GM19351 (cell line): ENCODE measurements at regions not wholly inside any gene's neighbourhood (a gene's known extent, or its start where the extent isn't known, plus 50 kb on each side); places are given as distances from the start of the nearest gene placed in this dataset.
"Not testable (repeated sequence)": the region's sequence is repeated elsewhere in the genome, so short reads cannot be mapped to it uniquely, and the experiment has no call there.

Source experiments
- ATAC-seq: cut with Tn5 transposase; IDR thresholded peaks from one replicate; pipeline ENCODE4 v1.9.1; 2021; ENCODE audit warnings: mild to moderate bottlenecking, moderate library complexity; ENCODE audit not compliant: unreplicated experiment

- not testable (repeated sequence) for ATAC-seq
Measured at GRCh38 chr9:42325142-42325541, 141.7 kb downstream of the SPATA31A6 start.

GRCh38 chr9:42325561-42325960, 142.1 kb downstream of the SPATA31A6 start:
- ATAC-seq = not testable (repeated sequence)

- not testable (repeated sequence) for ATAC-seq
Measured at GRCh38 chr9:42326482-42326881, 143.0 kb downstream of the SPATA31A6 start.

- ATAC-seq = not testable (repeated sequence)
Measured at GRCh38 chr9:42335342-42335741, 151.9 kb downstream of the SPATA31A6 start.

- ATAC-seq = not testable (repeated sequence)
Measured at GRCh38 chr9:42335984-42336657, 152.7 kb downstream of the SPATA31A6 start.

GRCh38 chr9:42338275-42338674, 154.8 kb downstream of the SPATA31A6 start:
- not testable (repeated sequence) for ATAC-seq

GRCh38 chr9:42339671-42340434, 156.4 kb downstream of the SPATA31A6 start:
- not testable (repeated sequence) for ATAC-seq

- ATAC-seq = not testable (repeated sequence)
Measured at GRCh38 chr9:42340435-42340723, 156.9 kb downstream of the SPATA31A6 start.

GRCh38 chr9:42341860-42342259, 158.4 kb downstream of the SPATA31A6 start:
- ATAC-seq = not testable (repeated sequence)

- ATAC-seq = not testable (repeated sequence)
Measured at GRCh38 chr9:42342297-42342696, 158.8 kb downstream of the SPATA31A6 start.

GRCh38 chr9:42344508-42344907, 161.0 kb downstream of the SPATA31A6 start:
- not testable (repeated sequence) for ATAC-seq

- ATAC-seq = not testable (repeated sequence)
Measured at GRCh38 chr9:42346916-42347315, 163.5 kb downstream of the SPATA31A6 start.

GRCh38 chr9:42349181-42349580, 165.7 kb downstream of the SPATA31A6 start:
- not testable (repeated sequence) for ATAC-seq

GRCh38 chr9:42350412-42350811, 167.0 kb downstream of the SPATA31A6 start:
- not testable (repeated sequence) for ATAC-seq

GRCh38 chr9:42357604-42358373, 174.3 kb downstream of the SPATA31A6 start:
- ATAC-seq = not testable (repeated sequence)

GRCh38 chr9:42358626-42359247, 175.3 kb downstream of the SPATA31A6 start:
- not testable (repeated sequence) for ATAC-seq

GRCh38 chr9:42364410-42365243, 181.2 kb downstream of the SPATA31A6 start:
- ATAC-seq = not testable (repeated sequence)

GRCh38 chr9:42365244-42365945, 181.9 kb downstream of the SPATA31A6 start:
- peak; percentile 91 for ATAC-seq

- ATAC-seq = not testable (repeated sequence)
Measured at GRCh38 chr9:42368279-42368881, 184.9 kb downstream of the SPATA31A6 start.
